ENCODE measurements at regions not wholly inside any gene's neighbourhood (a gene's known extent, or its start where the extent isn't known, plus 50 kb on each side); places are given as distances from the start of the nearest gene placed in this dataset.

DNA sequence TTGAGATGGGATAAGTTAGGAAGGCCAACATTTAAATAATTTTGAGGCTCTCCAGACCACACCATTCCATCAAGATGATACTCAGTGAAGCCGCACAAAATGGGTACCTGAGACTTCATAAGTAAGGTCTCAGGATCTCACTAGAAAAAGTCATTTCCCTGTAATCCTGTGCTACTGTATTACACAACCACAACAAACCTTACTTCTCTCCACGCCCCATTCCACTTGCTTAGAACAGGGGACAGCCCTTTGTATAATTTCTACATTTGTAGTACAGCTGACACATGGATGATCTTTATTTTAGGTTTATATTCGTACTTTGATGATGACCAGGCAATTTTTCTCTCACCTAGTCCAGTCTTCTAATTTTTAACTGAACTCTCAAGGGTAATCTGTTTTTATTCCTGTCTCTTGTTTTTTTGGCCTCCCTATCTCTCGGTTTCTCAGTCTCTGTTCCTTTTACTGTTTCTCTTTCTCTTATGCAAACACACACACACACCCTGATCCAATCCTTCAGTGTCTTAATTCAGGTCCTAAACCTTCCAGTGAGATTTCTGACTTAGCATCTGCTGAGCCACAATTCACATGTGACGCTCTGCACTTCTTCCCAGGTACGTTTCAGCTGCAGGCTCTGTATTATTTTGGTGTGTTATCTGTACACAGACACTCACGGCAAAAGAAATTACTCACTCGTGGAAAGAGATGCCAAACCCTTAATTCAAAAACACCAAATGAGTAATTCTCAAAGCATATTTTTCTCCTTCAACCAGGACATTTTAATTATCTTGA lies 223.2 kb upstream of the THBS1 start:
- no peak for DNase-seq
- H3K4me1 Mint-ChIP-seq (ENCODE audit: low read depth), result no peaks in the 10 kb centered on the region
- H3K27ac Mint-ChIP-seq, result no peak overlapping the region
- H3K9me3 Mint-ChIP-seq, result no peaks in the 10 kb centered on the region
- no peaks in the 10 kb centered on the region for H3K36me3 Mint-ChIP-seq (ENCODE audit: low read depth)
- peaks cover 11% of the 10 kb centered on the region for H3K27me3 Mint-ChIP-seq
- H3K4me3 Mint-ChIP-seq, result no peak overlapping the region

DNA sequence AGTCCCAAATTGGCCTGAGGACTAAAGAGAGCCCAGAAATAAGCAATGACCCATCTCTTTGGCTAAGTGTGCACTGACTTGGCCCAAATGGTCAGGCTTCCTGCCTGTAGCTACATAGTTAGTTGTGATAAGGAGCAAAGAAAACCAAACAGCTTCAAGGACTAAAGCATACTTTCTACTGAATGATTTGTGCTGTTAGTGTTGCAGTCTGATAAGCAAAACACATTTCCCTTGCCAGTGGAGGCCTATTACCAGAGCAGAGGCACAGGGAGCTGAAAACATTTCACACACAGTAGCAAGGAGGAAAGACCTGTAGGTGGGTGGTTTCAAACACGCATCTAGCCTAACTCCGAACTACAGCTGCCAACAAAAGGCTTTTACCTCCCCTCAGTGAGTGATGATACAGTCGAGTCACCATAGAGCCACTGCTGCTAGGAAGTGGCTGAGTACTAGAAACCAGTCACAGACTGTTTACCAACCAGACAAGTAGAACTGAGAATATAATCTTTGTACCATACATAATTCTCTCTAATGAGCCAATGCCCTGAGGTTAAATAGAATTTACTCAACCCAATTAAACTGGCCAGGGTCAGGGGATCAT lies 222.3 kb upstream of the THBS1 start:
- Mint-ChIP-seq H3K9me3 (no peaks in the 10 kb centered on the region), H3K4me1 (ENCODE audit: low read depth) (no peaks in the 10 kb centered on the region), H3K36me3 (ENCODE audit: low read depth) (no peaks in the 10 kb centered on the region), H3K27ac (no peak overlapping the region), H3K4me3 (no peak overlapping the region), H3K27me3 (peaks cover 14% of the 10 kb centered on the region)
- no peak for DNase-seq

DNA sequence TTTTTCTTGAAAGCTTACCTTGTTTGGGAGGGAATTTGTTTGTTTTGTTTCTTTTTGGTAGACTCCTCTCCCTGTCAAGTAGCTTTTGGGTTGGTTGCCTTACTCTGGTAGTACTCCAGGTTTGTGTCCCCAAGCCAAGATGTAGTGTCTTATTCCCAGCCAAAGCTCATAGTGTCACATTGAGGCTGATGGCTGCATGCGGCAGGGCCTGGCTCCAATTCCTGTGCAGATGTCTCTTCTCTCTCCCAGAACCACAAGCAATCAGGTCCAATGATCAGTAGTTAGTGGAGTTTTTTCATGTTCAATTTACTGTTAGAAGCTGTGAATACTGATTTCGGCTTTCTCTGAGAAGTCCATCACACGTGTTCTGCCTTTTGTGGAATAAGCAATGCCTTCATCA lies 221.1 kb upstream of the THBS1 start:
- Mint-ChIP-seq H3K4me3 (no peak overlapping the region), H3K4me1 (ENCODE audit: low read depth) (no peaks in the 10 kb centered on the region), H3K36me3 (ENCODE audit: low read depth) (no peaks in the 10 kb centered on the region), H3K27me3 (peaks cover 23% of the 10 kb centered on the region), H3K27ac (no peak overlapping the region), H3K9me3 (no peaks in the 10 kb centered on the region)
- no peak for DNase-seq

DNA sequence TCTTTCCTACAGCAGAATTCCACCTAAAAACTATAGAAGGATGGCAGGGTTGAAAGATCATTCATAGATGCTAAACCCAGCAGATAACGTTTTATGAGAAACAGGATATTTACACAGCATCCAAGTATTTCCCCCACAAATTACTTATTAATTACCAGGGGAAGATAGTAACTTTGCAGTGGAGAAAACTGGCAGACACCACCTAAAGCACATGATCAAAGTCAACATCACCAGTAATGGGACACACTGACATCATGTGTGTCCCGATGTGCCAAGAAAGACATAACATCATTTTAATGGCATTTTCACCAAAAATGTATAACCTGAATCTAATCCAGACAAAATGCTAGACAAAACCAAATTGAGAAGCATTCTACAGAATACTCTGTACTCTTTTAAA lies 220.4 kb upstream of the THBS1 start:
- Mint-ChIP-seq H3K36me3 (ENCODE audit: low read depth) (no peaks in the 10 kb centered on the region), H3K9me3 (no peaks in the 10 kb centered on the region), H3K4me3 (no peak overlapping the region), H3K4me1 (ENCODE audit: low read depth) (no peaks in the 10 kb centered on the region), H3K27ac (no peak overlapping the region), H3K27me3 (peaks cover 26% of the 10 kb centered on the region)
- no peak for DNase-seq

DNA sequence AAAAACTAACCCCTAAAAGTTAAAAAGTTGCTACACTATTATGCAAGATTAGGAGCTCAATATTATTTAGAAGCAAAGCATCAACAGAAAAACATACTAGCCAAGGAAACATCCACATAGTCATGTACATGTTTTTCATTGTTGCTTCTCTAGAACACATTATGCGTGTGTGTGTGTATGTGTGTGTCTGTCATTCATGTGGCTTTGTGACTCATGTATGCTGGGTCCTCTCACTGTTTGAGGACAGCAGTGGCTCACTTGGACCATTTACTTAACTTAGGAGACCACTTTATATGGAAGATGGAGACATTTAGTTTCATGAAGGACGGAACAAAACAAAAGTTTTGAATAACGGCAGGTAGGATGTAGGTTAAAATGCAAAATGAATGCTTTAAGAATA lies 219.4 kb upstream of the THBS1 start:
- Mint-ChIP-seq H3K9me3 (no peaks in the 10 kb centered on the region), H3K36me3 (ENCODE audit: low read depth) (no peaks in the 10 kb centered on the region), H3K4me3 (no peak overlapping the region), H3K4me1 (ENCODE audit: low read depth) (no peaks in the 10 kb centered on the region), H3K27me3 (peaks cover 26% of the 10 kb centered on the region), H3K27ac (no peak overlapping the region)
- DNase-seq, result no peak

DNA sequence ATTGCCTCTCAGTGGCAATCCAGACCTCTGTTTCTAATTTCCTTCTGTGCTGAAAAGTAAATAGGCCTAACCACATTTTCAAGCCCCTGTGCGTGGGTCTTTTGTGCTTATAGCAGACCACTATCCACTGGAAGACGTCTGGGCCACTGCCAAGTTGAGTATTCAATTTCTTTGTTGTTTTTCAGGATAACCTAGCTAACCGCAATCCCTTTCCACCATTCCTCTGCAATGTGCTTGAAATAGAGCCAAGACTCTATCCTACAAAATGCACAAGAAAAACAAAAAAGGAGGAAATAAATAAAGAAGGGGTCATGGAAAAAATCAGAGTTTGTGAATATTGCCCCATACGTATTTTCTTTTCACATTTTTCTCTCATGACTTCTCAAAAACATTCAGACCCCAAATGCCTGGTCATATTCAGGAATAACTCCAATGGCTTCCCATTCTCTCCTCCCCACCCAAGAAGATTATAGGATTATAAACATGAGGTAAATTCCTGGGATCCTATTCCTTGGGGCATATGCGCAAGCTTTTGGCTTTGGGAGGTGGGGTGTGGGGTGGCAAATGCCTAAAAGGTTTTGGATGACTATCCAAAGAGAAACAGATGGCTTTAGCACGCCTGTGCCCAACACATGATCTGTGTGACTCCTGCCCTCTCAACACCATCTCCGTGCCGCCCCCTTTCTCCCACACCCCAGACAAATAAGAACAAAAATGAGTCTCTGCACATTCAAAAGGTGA lies 217.9 kb upstream of the THBS1 start:
- no peak overlapping the region for H3K4me3 Mint-ChIP-seq
- no peak overlapping the region for H3K27ac Mint-ChIP-seq
- H3K4me1 Mint-ChIP-seq (ENCODE audit: low read depth), result no peaks in the 10 kb centered on the region
- peaks cover 26% of the 10 kb centered on the region for H3K27me3 Mint-ChIP-seq
- H3K9me3 Mint-ChIP-seq, result no peaks in the 10 kb centered on the region
- DNase-seq, result no peak
- no peaks in the 10 kb centered on the region for H3K36me3 Mint-ChIP-seq (ENCODE audit: low read depth)

DNA sequence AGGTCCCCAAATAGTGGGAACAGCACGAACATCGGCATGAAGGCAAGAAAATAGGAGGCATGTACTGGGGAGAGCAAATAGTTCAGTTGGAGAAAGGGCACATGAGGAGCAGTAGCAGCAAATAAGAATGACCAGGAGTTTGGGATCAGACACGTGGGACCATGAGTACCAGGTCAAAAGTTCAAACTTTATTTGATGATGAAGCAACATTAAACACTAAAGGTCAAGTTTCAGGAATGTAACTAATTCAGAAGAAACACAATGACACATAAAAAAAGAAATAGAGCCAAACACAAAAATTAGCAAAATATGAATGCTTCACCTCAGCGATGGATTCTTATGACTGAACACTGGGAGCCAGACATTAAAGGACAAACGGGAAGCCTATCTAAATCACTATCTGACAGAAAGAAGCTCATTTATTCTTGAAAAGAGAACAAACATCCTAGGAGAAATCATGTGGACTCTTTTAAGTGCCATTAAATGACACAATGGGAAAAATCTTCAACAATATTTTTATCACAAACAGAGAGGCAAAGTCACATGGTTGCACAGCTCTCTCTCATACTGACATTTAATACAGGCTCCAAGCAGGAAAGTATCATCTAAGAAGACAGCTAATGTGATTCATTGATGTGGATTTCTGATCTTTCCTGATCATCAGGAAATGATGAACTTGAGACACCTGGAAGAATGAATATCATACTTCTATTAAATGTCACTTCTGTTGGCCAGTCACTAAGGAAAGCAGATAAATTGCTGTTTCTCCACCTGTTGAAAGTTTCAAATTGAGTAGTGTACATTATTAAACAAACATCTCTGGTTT lies 216.9 kb upstream of the THBS1 start:
- DNase-seq, result no peak
- H3K36me3 Mint-ChIP-seq (ENCODE audit: low read depth), result no peaks in the 10 kb centered on the region

DNA sequence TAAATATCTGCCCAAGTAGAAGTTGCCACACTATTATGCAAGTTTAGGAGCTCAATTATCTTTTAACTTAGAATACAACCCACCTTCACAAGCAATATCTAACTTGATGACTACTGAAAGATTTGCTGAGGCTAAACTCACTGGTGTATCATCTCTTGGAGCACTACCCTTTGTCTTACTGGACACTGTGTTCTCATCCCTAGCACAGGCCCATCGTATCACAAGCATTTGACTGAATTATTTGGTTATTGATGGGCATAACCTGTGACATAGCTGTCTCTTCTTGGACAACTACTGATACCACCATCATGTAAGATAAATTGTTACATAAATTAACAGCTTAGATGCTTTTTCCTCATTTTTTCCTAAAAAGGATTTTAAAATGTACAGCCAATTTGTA lies 216.2 kb upstream of the THBS1 start:
- H3K4me3 Mint-ChIP-seq, result no peak overlapping the region
- H3K27me3 Mint-ChIP-seq, result peaks cover 23% of the 10 kb centered on the region
- no peak overlapping the region for H3K27ac Mint-ChIP-seq
- H3K36me3 Mint-ChIP-seq (ENCODE audit: low read depth), result no peaks in the 10 kb centered on the region
- no peaks in the 10 kb centered on the region for H3K4me1 Mint-ChIP-seq (ENCODE audit: low read depth)
- DNase-seq, result no peak
- H3K9me3 Mint-ChIP-seq, result peaks cover 6% of the 10 kb centered on the region

More for the DNA sequence above, 216.9 kb upstream of the THBS1 start:
- no peaks in the 10 kb centered on the region for H3K4me1 Mint-ChIP-seq (ENCODE audit: low read depth)
- peaks cover 26% of the 10 kb centered on the region for H3K27me3 Mint-ChIP-seq
- H3K4me3 Mint-ChIP-seq, result no peak overlapping the region
- H3K9me3 Mint-ChIP-seq, result no peaks in the 10 kb centered on the region
- no peak overlapping the region for H3K27ac Mint-ChIP-seq

DNA sequence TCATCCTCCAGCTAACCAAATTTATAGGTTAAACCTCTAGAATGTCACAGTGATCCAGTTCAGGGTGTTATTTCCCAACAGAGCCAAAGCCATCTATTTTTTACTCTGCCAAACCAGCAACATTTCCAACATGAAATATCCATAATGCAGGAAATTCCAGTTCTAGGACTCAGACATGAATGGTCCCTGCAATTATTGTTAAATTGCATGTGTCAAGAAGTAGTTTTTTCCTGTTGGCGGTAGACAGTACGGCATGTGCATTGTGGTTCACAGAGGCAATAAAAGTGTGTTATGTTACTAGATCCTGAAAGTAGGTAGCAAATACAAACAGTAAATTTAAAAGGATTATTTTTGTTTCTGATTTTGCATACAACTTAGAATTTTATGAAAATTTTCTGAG lies 215.7 kb upstream of the THBS1 start:
- Mint-ChIP-seq H3K36me3 (ENCODE audit: low read depth) (no peaks in the 10 kb centered on the region), H3K27ac (no peak overlapping the region), H3K4me3 (no peak overlapping the region), H3K4me1 (ENCODE audit: low read depth) (no peaks in the 10 kb centered on the region), H3K27me3 (peaks cover 20% of the 10 kb centered on the region), H3K9me3 (peaks cover 8% of the 10 kb centered on the region)
- DNase-seq, result no peak

DNA sequence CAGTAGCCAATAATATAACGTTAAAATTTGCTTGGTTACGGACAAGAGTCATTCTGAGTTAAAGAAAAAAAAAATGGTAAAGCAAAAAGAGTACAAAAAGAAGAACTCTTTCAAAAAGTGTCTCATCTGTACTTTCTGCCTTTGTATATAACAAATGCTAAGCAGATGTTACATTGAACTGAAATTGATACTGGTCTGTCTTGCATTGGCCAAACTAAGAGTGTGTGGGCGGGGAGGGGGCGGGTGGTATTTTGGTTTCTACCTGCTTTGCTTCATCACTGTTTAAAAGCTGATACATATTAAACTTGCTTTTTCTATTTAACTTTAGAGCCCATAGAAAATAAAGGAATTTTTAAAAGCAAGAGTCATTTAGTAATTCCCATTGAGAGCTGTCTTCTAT lies 215.0 kb upstream of the THBS1 start:
- Mint-ChIP-seq H3K4me1 (ENCODE audit: low read depth) (no peaks in the 10 kb centered on the region), H3K36me3 (ENCODE audit: low read depth) (no peaks in the 10 kb centered on the region), H3K4me3 (no peak overlapping the region), H3K9me3 (peaks cover 13% of the 10 kb centered on the region), H3K27me3 (peaks cover 20% of the 10 kb centered on the region), H3K27ac (no peak overlapping the region)
- DNase-seq, result no peak

DNA sequence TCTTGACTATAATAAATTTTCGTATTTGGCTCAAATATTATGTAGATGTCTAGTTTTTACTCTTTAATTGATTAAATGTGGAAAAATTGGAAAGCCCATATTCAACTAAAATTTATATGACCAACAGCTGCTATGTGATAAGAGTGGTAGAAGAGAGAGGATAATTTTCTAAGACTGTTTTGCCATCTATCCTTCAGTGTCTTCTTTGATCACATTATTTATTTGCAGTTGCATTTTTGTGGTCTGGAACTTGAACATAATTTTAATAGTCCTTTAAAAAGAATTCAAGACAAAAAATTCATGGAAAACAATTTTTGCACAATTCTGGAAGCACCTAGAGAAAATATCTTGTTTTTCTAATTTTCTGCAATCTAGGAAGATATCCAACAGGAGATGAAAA lies 213.3 kb upstream of the THBS1 start:
- DNase-seq, result no peak
- no peak overlapping the region for H3K27ac Mint-ChIP-seq
- H3K9me3 Mint-ChIP-seq, result peaks cover 23% of the 10 kb centered on the region
- H3K4me3 Mint-ChIP-seq, result no peak overlapping the region
- H3K36me3 Mint-ChIP-seq (ENCODE audit: low read depth), result no peaks in the 10 kb centered on the region
- H3K4me1 Mint-ChIP-seq (ENCODE audit: low read depth), result no peaks in the 10 kb centered on the region
- peaks cover 14% of the 10 kb centered on the region for H3K27me3 Mint-ChIP-seq

DNA sequence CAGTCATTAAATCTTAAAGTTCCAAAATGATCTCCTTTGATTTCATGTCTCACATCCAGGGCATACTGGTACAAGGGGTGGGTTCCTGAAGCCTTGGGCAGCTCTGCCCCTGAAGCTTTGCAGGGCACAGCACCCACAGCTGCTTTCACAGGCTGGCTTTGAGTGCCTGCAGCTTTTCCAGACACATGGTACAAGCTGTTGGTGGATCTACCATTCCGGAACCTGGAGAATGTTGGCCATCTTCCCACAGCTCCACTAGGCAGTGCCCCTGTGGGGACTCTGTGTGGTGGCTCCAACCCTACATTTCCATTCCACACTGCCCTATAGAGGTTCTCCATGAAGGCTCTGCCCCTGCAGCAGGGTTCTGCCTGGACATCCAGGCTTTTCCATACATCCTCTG lies 211.1 kb upstream of the THBS1 start:
- Mint-ChIP-seq H3K27ac (no peak overlapping the region), H3K27me3 (peaks cover 6% of the 10 kb centered on the region), H3K9me3 (peaks cover 23% of the 10 kb centered on the region), H3K36me3 (ENCODE audit: low read depth) (no peaks in the 10 kb centered on the region), H3K4me1 (ENCODE audit: low read depth) (no peaks in the 10 kb centered on the region), H3K4me3 (no peak overlapping the region)
- no peak for DNase-seq

DNA sequence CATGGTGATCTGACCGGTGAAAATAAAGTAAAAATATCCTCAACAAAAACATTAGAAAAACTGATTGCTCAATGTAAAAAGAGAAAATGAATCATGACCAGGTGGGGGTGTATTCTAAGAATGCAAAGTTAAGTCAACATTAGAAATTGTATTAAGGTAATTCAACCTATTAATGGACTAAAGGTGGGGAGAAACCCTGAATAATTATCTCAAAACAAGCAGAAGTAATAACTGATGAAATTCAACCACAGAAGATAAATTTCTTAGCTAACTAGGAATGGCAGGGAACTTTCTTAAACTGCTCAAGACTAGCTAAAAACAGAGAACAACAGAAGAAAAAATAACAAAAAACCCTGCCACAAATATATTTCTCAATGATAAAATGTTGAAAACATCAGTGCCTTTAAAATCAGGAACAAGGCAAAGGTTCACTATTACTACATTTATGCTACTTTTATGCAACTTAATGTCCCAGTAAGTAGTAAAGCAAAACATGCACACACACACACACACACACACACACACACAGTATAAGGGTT lies 204.4 kb upstream of the THBS1 start:
- H3K4me1 Mint-ChIP-seq (ENCODE audit: low read depth), result no peaks in the 10 kb centered on the region
- DNase-seq, result no peak
- peaks cover 8% of the 10 kb centered on the region for H3K9me3 Mint-ChIP-seq
- peaks cover 16% of the 10 kb centered on the region for H3K27me3 Mint-ChIP-seq
- no peak overlapping the region for H3K4me3 Mint-ChIP-seq
- H3K36me3 Mint-ChIP-seq (ENCODE audit: low read depth), result no peaks in the 10 kb centered on the region
- H3K27ac Mint-ChIP-seq, result no peak overlapping the region

DNA sequence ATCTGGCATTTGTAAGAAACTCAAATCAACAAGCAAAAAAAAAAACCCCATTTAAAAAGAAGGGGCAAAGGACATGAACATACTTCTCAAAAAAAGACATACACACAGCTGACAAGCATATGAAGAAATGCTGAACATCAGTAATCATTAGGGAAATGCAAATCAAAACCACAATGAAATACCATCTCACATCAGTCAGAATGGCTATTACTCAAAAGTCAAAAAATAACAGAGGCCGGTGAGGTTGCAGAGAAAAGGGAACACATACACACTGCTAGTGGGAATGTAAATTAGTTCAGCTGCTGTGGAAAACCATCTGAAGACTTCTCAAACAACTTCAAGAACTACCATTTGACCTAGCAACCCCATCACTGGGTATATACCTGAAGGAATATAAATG lies 199.4 kb upstream of the THBS1 start:
- Mint-ChIP-seq H3K36me3 (ENCODE audit: low read depth) (no peaks in the 10 kb centered on the region), H3K27me3 (peaks cover 9% of the 10 kb centered on the region), H3K27ac (no peak overlapping the region), H3K9me3 (no peaks in the 10 kb centered on the region), H3K4me1 (ENCODE audit: low read depth) (no peaks in the 10 kb centered on the region), H3K4me3 (no peak overlapping the region)
- no peak for DNase-seq
